GM12875 (cell line): ENCODE measurements at regions not wholly inside any gene's neighbourhood (a gene's known extent, or its start where the extent isn't known, plus 50 kb on each side); places are given as distances from the start of the nearest gene placed in this dataset.

Experiments used
- H3K4me3 ChIP-seq: one replicate; pipeline ENCODE4 v1.5.1; 2011; ENCODE audit warnings: low read depth, low read length, control low read depth
- TF ChIP-seq, protein P1 (sequence below): IDR thresholded peaks from 2 replicates; pipeline ENCODE4 v1.5.1; 2011; ENCODE audit warnings: low read depth, mild to moderate bottlenecking, control low read depth, inconsistent platforms, low read length, moderate library complexity, borderline replicate concordance; ENCODE audit not compliant: insufficient read depth

GRCh38 chr10:43960135-43960415, 311.4 kb upstream of the ZNF32 start:
- no peak overlapping the region for H3K4me3 ChIP-seq
- TF ChIP-seq, protein P1, sequence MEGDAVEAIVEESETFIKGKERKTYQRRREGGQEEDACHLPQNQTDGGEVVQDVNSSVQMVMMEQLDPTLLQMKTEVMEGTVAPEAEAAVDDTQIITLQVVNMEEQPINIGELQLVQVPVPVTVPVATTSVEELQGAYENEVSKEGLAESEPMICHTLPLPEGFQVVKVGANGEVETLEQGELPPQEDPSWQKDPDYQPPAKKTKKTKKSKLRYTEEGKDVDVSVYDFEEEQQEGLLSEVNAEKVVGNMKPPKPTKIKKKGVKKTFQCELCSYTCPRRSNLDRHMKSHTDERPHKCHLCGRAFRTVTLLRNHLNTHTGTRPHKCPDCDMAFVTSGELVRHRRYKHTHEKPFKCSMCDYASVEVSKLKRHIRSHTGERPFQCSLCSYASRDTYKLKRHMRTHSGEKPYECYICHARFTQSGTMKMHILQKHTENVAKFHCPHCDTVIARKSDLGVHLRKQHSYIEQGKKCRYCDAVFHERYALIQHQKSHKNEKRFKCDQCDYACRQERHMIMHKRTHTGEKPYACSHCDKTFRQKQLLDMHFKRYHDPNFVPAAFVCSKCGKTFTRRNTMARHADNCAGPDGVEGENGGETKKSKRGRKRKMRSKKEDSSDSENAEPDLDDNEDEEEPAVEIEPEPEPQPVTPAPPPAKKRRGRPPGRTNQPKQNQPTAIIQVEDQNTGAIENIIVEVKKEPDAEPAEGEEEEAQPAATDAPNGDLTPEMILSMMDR = no peak

DNA sequence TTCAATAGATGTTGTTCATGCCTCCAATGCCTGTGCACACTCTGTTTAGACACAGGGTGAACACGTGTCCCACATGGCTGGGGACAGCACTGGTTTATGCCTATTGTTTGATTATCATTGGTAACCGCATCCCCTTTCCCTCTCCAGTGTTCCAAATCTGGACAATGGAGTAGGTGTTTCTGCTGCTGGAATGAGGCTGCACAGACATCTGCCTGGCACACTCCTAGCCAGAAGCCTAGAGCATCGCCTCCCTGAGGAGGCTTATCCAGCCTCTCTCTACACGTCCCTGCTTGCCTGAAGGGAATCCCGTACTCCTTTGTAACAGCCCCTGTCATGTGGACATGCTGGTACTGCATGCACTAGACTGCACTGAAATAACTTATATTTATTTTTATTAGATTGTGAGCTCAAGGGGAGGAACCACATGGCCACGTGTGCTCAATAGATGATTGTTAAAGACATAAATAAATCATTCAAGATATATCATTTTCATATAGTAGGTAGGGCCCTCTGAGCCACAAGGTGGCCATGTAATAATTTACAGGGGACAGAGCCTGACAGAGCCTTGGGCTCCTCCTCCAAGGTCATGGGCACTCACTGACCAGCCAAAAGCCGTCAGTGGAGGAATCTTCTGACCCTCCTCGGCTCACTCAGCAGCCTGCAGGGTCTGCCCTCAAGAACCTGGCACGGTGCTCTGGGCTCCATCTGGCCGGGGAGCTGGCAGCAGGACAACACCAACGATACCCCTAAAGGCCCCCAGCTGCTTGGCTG, 310.9 kb upstream of the ZNF32 start:
- no peak overlapping the region for H3K4me3 ChIP-seq
- TF ChIP-seq, protein P1 = no peak

- H3K4me3 ChIP-seq = no peak overlapping the region
- TF ChIP-seq, protein P1 = no peak
Observed at GRCh38 chr10:43958964-43959363, 310.3 kb upstream of the ZNF32 start.

GRCh38 chr10:43958071-43958432, 309.4 kb upstream of the ZNF32 start:
- TF ChIP-seq, protein P1 = no peak
- no peak overlapping the region for H3K4me3 ChIP-seq

- TF ChIP-seq, protein P1 = no peak
- H3K4me3 ChIP-seq = no peak overlapping the region
Observed at GRCh38 chr10:43957267-43958070, 308.8 kb upstream of the ZNF32 start.

GRCh38 chr10:43955978-43956377, 307.3 kb upstream of the ZNF32 start:
- TF ChIP-seq, protein P1 = no peak
- no peak overlapping the region for H3K4me3 ChIP-seq
